ENCODE measurements at regions not wholly inside any gene's neighbourhood (a gene's known extent, or its start where the extent isn't known, plus 50 kb on each side); places are given as distances from the start of the nearest gene placed in this dataset.

DNA sequence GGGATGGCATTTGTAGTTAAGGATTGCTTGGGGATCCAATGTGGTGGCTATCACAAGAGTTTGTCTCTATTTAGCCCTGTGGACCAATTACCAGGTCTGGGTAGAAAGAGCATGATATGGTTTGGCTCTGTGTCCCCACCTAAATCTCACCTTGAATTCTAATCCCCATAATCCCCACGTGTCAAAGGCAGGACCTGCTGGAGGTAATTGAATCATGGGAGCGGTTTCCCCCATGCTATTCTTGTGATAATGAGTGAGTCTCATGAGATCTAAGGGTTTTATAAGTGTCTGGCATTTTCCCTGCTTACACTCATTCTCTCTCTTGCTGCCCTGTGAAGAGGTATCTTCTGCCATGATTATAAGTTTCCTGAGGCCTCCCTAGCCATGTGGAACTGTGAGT, 86.4 kb upstream of the HS3ST4 start:
- TF ChIP-seq POLR2AphosphoS5 (IDR thresholded peaks at IDR 0.05) (no peak), POLR2A (IDR thresholded peaks at IDR 0.05; ENCODE audit: low read depth) (no peak)
